H1 (cell line): ENCODE measurements at regions not wholly inside any gene's neighbourhood (a gene's known extent, or its start where the extent isn't known, plus 50 kb on each side); places are given as distances from the start of the nearest gene placed in this dataset.

Experiments
- CBX5 ChIP-seq: fragments of 300-800, 300-1000 bp; sonication (generic); IDR thresholded peaks from 2 replicates; pipeline ENCODE4 v1.7.1; 2016; ENCODE audit warnings: antibody characterized with exemption, low read length, low read depth
- FOSL1 ChIP-seq: IDR thresholded peaks from 2 replicates; pipeline ENCODE4 v1.6.1; 2011; ENCODE audit warnings: mild to moderate bottlenecking, low read depth, low read length, moderate library complexity; ENCODE audit not compliant: insufficient read depth
- HDAC2 ChIP-seq, 2 experiments: fragments of 300-600 bp in 1 of 2; sonication (generic) in 1 of 2; IDR thresholded peaks; 2 replicates each; pipeline ENCODE4 v1.6.1; 2011 to 2012; ENCODE audit warnings: low read depth in 2 of 2, low read length in 2 of 2, mild to moderate bottlenecking in 2 of 2, moderate library complexity in 2 of 2, borderline replicate concordance in 1 of 2, inconsistent platforms in 1 of 2
- JUND ChIP-seq: IDR thresholded peaks from 2 replicates; pipeline ENCODE4 v1.6.1; 2011; ENCODE audit warnings: mild to moderate bottlenecking, improper control_type of control experiment, low read length
- TBP ChIP-seq: IDR thresholded peaks from 2 replicates; pipeline ENCODE4 v1.6.1; 2011; ENCODE audit warnings: low read depth, low read length, improper control_type of control experiment
- TEAD4 ChIP-seq: IDR thresholded peaks from 2 replicates; pipeline ENCODE4 v1.6.1; 2012; ENCODE audit warnings: low read depth, low read length, inconsistent platforms, mixed read lengths
- TF ChIP-seq, protein P1 (sequence below): fragments of 300-600 bp; sonication (generic); IDR thresholded peaks from 2 replicates; pipeline ENCODE4 v1.7.1; 2012; ENCODE audit warnings: low read length, moderate library complexity, mild to moderate bottlenecking, inconsistent platforms; ENCODE audit not compliant: insufficient replicate concordance

DNA sequence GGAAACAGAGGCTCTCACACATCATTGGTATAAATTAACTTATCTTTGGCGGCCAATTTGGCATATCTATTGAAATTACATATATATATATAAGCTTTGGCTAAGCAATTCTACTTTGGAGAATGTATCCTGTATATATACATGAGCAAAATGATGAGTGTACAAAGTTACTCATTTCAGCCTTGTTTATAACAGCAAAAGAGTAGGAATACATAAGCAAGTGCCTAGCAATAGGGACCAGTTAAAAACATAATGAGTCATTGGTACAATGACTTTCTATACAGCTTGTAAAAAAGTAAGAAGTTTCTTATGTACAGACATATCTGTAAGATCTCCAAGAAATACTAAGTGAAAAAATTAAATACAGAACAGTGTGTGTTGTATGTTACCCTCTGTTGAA is 190.8 kb downstream of the LTN1 start (continued):
- TF ChIP-seq, protein P1, sequence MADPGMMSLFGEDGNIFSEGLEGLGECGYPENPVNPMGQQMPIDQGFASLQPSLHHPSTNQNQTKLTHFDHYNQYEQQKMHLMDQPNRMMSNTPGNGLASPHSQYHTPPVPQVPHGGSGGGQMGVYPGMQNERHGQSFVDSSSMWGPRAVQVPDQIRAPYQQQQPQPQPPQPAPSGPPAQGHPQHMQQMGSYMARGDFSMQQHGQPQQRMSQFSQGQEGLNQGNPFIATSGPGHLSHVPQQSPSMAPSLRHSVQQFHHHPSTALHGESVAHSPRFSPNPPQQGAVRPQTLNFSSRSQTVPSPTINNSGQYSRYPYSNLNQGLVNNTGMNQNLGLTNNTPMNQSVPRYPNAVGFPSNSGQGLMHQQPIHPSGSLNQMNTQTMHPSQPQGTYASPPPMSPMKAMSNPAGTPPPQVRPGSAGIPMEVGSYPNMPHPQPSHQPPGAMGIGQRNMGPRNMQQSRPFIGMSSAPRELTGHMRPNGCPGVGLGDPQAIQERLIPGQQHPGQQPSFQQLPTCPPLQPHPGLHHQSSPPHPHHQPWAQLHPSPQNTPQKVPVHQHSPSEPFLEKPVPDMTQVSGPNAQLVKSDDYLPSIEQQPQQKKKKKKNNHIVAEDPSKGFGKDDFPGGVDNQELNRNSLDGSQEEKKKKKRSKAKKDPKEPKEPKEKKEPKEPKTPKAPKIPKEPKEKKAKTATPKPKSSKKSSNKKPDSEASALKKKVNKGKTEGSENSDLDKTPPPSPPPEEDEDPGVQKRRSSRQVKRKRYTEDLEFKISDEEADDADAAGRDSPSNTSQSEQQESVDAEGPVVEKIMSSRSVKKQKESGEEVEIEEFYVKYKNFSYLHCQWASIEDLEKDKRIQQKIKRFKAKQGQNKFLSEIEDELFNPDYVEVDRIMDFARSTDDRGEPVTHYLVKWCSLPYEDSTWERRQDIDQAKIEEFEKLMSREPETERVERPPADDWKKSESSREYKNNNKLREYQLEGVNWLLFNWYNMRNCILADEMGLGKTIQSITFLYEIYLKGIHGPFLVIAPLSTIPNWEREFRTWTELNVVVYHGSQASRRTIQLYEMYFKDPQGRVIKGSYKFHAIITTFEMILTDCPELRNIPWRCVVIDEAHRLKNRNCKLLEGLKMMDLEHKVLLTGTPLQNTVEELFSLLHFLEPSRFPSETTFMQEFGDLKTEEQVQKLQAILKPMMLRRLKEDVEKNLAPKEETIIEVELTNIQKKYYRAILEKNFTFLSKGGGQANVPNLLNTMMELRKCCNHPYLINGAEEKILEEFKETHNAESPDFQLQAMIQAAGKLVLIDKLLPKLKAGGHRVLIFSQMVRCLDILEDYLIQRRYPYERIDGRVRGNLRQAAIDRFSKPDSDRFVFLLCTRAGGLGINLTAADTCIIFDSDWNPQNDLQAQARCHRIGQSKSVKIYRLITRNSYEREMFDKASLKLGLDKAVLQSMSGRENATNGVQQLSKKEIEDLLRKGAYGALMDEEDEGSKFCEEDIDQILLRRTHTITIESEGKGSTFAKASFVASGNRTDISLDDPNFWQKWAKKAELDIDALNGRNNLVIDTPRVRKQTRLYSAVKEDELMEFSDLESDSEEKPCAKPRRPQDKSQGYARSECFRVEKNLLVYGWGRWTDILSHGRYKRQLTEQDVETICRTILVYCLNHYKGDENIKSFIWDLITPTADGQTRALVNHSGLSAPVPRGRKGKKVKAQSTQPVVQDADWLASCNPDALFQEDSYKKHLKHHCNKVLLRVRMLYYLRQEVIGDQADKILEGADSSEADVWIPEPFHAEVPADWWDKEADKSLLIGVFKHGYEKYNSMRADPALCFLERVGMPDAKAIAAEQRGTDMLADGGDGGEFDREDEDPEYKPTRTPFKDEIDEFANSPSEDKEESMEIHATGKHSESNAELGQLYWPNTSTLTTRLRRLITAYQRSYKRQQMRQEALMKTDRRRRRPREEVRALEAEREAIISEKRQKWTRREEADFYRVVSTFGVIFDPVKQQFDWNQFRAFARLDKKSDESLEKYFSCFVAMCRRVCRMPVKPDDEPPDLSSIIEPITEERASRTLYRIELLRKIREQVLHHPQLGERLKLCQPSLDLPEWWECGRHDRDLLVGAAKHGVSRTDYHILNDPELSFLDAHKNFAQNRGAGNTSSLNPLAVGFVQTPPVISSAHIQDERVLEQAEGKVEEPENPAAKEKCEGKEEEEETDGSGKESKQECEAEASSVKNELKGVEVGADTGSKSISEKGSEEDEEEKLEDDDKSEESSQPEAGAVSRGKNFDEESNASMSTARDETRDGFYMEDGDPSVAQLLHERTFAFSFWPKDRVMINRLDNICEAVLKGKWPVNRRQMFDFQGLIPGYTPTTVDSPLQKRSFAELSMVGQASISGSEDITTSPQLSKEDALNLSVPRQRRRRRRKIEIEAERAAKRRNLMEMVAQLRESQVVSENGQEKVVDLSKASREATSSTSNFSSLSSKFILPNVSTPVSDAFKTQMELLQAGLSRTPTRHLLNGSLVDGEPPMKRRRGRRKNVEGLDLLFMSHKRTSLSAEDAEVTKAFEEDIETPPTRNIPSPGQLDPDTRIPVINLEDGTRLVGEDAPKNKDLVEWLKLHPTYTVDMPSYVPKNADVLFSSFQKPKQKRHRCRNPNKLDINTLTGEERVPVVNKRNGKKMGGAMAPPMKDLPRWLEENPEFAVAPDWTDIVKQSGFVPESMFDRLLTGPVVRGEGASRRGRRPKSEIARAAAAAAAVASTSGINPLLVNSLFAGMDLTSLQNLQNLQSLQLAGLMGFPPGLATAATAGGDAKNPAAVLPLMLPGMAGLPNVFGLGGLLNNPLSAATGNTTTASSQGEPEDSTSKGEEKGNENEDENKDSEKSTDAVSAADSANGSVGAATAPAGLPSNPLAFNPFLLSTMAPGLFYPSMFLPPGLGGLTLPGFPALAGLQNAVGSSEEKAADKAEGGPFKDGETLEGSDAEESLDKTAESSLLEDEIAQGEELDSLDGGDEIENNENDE, result no peak
- TF ChIP-seq FOSL1, result no peak
- TF ChIP-seq TEAD4, result no peak
- no peak for TF ChIP-seq CBX5
- no peak for TF ChIP-seq JUND
- no peak for TF ChIP-seq TBP
- no peak for TF ChIP-seq HDAC2 (IDR thresholded peaks at IDR 0.05; ENCODE audit: borderline replicate concordance in 1 of 2, low read depth in 2 of 2, low read length in 2 of 2)
